ENCODE measurements at regions not wholly inside any gene's neighbourhood (a gene's known extent, or its start where the extent isn't known, plus 50 kb on each side); places are given as distances from the start of the nearest gene placed in this dataset.

DNA sequence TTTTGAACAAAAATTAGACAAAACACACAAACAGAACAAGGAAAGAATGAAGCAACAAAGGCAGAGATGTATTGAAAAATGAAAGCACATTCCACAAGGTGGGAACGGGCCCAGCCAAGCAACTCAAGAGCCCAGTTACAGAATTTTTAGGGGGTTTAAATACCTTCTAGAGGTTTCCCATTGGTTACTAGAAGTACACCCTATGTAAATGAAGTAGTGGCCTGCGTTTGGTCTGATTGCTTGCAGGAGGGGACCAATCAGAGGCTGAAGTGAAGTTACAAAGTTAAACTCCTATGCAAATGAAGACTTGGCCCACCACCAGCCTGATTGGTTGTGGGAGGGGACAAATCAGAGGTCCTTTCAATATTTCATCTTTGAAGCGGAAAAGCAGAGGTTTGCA is 593.7 kb upstream of the MMS22L start:
- Histone ChIP-seq H3K27me3 (ENCODE audit: control insufficient read depth, insufficient read depth, low read length) (no peaks in the 10 kb centered on the region), H3K4me1 (ENCODE audit: control insufficient read depth, insufficient read depth, low read length) (peaks cover 3% of the 10 kb centered on the region), H3K4me3 (ENCODE audit: low read depth, low read length) (no peak overlapping the region), H3K9me3 (ENCODE audit: control insufficient read depth, insufficient read depth, low read length) (no peaks in the 10 kb centered on the region), H3K9ac (ENCODE audit: low read depth, low read length) (no peak overlapping the region), H3K36me3 (ENCODE audit: control insufficient read depth, insufficient read depth, low read length) (no peaks in the 10 kb centered on the region)

DNA sequence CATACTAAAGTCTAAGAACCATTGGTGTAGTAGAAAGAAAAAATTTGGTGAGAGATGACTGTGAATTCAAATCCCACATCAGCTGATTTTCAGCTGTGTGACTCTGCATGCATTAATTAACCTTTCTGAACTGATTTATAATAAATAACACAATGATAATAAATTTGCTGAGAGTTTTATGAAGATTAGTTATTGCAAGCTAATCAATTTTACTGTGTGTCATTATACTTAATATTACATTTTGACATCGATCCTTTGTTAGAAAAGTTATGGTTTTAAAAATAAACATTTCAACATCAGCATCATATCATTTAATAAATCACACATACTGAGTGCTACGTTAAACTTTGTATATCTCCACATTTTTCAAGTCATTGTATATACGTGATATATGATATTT is 599.7 kb upstream of the MMS22L start:
- no peak overlapping the region for H3K9ac ChIP-seq (ENCODE audit: low read depth, low read length)
- no peaks in the 10 kb centered on the region for H3K27me3 ChIP-seq (ENCODE audit: control insufficient read depth, insufficient read depth, low read length)
- no peaks in the 10 kb centered on the region for H3K9me3 ChIP-seq (ENCODE audit: control insufficient read depth, insufficient read depth, low read length)
- H3K4me1 ChIP-seq (ENCODE audit: control insufficient read depth, insufficient read depth, low read length) = peaks cover 9% of the 10 kb centered on the region
- H3K36me3 ChIP-seq (ENCODE audit: control insufficient read depth, insufficient read depth, low read length) = no peaks in the 10 kb centered on the region
- H3K4me3 ChIP-seq (ENCODE audit: low read depth, low read length) = no peak overlapping the region

DNA sequence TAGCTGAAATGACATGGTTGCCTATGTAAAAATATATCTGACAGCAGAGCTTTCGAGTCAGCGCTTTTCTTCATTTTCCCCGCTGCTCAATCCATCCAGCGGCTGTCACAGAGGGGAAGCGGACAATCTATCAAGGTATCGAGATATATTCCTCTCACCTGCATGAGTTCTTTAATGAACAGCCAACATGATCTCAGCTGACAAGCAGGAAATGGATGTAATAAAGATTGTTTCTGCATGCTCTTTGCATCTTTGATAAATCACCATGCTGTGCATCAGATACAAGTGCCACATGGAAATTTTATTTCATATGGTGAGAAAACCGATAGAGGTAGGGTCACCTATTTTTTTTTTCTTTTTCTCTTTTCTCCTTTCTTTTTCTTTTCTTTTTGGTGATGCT is 602.3 kb upstream of the MMS22L start:
- H3K4me3 ChIP-seq (ENCODE audit: low read depth, low read length) = no peak overlapping the region
- H3K36me3 ChIP-seq (ENCODE audit: control insufficient read depth, insufficient read depth, low read length) = no peaks in the 10 kb centered on the region
- H3K9ac ChIP-seq (ENCODE audit: low read depth, low read length) = no peak overlapping the region
- H3K27me3 ChIP-seq (ENCODE audit: control insufficient read depth, insufficient read depth, low read length) = no peaks in the 10 kb centered on the region
- H3K9me3 ChIP-seq (ENCODE audit: control insufficient read depth, insufficient read depth, low read length) = no peaks in the 10 kb centered on the region
- peaks cover 5% of the 10 kb centered on the region for H3K4me1 ChIP-seq (ENCODE audit: control insufficient read depth, insufficient read depth, low read length)

DNA sequence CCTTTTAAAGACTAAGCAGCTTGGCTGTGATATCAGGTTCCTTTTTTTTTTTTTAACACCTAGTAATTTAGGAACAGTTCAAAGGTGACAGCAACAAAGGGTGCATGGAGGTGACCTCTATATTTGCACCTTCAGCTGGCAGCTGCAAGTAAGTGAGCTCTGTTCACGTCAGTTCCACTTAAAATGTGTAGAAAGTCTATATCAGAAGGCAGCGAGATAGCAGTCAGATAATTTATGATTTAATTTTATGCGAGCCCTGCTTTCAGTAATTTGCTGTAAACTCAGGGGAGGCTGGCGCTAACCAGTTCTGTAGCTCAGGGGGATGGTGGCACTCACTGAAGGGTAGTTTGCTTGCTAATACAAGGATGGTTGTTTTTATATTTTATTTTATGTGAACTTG is 602.8 kb upstream of the MMS22L start:
- Histone ChIP-seq H3K4me1 (ENCODE audit: control insufficient read depth, insufficient read depth, low read length) (peaks cover 5% of the 10 kb centered on the region), H3K9me3 (ENCODE audit: control insufficient read depth, insufficient read depth, low read length) (no peaks in the 10 kb centered on the region), H3K9ac (ENCODE audit: low read depth, low read length) (no peak overlapping the region), H3K27me3 (ENCODE audit: control insufficient read depth, insufficient read depth, low read length) (no peaks in the 10 kb centered on the region), H3K4me3 (ENCODE audit: low read depth, low read length) (no peak overlapping the region), H3K36me3 (ENCODE audit: control insufficient read depth, insufficient read depth, low read length) (no peaks in the 10 kb centered on the region)

DNA sequence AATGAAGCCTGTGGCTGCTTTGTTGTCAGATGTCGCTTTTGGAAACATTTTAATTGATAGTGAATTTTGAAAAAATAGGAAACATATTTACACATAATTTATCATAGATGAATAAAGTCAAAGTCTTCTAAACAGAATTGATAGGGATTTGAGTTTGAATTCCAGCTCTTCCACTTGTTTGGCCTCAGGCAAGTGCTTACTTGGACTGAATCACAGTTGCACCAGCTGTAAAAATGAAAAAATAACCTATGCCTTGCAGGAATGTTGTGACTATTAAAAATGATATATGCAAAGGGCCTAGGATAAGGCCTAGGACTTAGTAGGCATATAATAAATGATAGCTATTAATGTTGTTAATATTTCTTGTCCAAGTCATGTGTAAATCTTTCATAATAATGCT is 618.5 kb upstream of the MMS22L start:
- Histone ChIP-seq H3K9ac (ENCODE audit: low read depth, low read length) (no peak overlapping the region), H3K4me3 (ENCODE audit: low read depth, low read length) (no peak overlapping the region), H3K9me3 (ENCODE audit: control insufficient read depth, insufficient read depth, low read length) (no peaks in the 10 kb centered on the region), H3K27me3 (ENCODE audit: control insufficient read depth, insufficient read depth, low read length) (no peaks in the 10 kb centered on the region), H3K4me1 (ENCODE audit: control insufficient read depth, insufficient read depth, low read length) (no peaks in the 10 kb centered on the region), H3K36me3 (ENCODE audit: control insufficient read depth, insufficient read depth, low read length) (no peaks in the 10 kb centered on the region)

DNA sequence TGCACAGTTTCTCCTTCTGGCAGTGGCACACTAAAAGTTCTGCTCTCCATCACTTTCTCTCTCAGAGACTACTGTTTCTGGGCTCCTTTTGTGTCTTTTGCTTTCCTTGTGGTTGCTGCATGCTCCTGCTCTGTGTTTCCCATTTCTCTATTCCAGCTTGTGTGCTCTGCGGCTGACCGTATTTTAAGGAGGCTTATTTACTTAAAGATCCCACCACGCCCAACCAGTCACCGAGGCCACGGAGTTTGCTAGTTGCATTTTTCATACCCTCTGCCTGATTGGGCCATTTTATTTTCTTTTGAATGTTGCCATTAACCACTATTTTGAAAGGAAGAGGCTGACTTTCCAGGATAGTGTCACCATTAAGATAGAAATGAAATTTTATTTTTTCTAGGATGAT is 626.4 kb upstream of the MMS22L start:
- Histone ChIP-seq H3K9ac (ENCODE audit: low read depth, low read length) (no peak overlapping the region), H3K36me3 (ENCODE audit: control insufficient read depth, insufficient read depth, low read length) (no peaks in the 10 kb centered on the region), H3K9me3 (ENCODE audit: control insufficient read depth, insufficient read depth, low read length) (no peaks in the 10 kb centered on the region), H3K4me1 (ENCODE audit: control insufficient read depth, insufficient read depth, low read length) (peaks cover 4% of the 10 kb centered on the region), H3K4me3 (ENCODE audit: low read depth, low read length) (no peak overlapping the region), H3K27me3 (ENCODE audit: control insufficient read depth, insufficient read depth, low read length) (no peaks in the 10 kb centered on the region)

DNA sequence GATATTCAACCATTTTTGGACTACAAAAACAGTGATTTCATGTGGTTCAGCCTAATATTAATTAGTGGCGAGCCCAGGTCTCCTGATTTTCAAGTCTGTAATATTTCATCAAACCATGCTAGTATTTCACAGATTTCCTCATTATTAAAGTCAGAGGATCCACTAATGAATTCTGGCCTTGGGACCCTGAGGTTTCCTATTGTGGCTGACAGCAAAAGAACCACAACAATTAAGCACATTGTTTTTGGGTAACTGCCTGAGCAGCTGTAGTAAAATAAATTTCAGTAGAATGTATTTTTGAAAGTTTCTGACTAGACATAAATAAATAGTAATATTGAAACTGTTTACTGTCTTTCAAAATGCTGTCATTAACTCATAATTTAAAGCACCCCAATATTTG is 630.7 kb upstream of the MMS22L start:
- Histone ChIP-seq H3K9ac (ENCODE audit: low read depth, low read length) (no peak overlapping the region), H3K9me3 (ENCODE audit: control insufficient read depth, insufficient read depth, low read length) (no peaks in the 10 kb centered on the region), H3K27me3 (ENCODE audit: control insufficient read depth, insufficient read depth, low read length) (no peaks in the 10 kb centered on the region), H3K4me1 (ENCODE audit: control insufficient read depth, insufficient read depth, low read length) (peaks cover 29% of the 10 kb centered on the region), H3K4me3 (ENCODE audit: low read depth, low read length) (no peak overlapping the region), H3K36me3 (ENCODE audit: control insufficient read depth, insufficient read depth, low read length) (no peaks in the 10 kb centered on the region)

DNA sequence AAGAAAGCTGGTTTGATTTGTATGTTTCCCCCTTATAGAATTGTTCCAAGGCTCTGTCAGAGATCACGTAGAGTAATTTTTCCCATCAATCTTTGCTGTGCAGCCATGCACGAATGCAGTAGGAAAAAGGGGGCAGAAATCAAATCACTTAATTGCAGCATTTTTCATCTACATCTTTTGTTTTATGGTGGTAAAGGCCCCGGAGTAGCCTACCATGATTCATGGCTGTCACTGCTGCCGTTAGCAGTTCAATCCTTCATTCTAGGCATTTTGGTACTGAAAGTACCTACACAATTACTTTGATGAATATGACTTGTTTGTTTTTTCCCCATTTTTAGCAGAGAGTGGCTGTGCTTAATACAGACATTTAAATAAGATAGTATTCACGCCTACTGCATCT is 631.9 kb upstream of the MMS22L start:
- Histone ChIP-seq H3K36me3 (ENCODE audit: control insufficient read depth, insufficient read depth, low read length) (no peaks in the 10 kb centered on the region), H3K9ac (ENCODE audit: low read depth, low read length) (no peak overlapping the region), H3K9me3 (ENCODE audit: control insufficient read depth, insufficient read depth, low read length) (no peaks in the 10 kb centered on the region), H3K4me1 (ENCODE audit: control insufficient read depth, insufficient read depth, low read length) (peaks cover 34% of the 10 kb centered on the region), H3K27me3 (ENCODE audit: control insufficient read depth, insufficient read depth, low read length) (no peaks in the 10 kb centered on the region), H3K4me3 (ENCODE audit: low read depth, low read length) (no peak overlapping the region)

DNA sequence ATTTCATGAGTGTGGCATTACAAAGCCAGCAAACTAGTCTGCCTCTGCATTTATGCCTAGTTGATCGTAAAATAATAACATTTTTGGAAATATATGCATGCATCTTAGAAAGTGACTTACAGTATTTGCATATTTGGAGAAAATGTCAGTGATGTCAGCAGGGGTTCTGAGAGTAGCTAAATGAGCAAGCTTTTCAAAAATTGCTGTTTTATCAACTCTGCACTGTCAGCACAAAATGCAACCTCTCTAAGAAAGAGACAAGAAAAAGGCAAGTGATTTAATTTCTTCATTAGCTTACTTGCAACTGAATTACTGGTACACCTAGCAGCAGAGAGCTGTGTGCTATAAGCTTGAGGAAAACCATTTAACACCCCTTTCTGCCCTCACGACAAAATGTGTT is 632.5 kb upstream of the MMS22L start:
- Histone ChIP-seq H3K4me1 (ENCODE audit: control insufficient read depth, insufficient read depth, low read length) (peaks cover 34% of the 10 kb centered on the region), H3K4me3 (ENCODE audit: low read depth, low read length) (no peak overlapping the region), H3K9me3 (ENCODE audit: control insufficient read depth, insufficient read depth, low read length) (no peaks in the 10 kb centered on the region), H3K27me3 (ENCODE audit: control insufficient read depth, insufficient read depth, low read length) (no peaks in the 10 kb centered on the region), H3K9ac (ENCODE audit: low read depth, low read length) (no peak overlapping the region), H3K36me3 (ENCODE audit: control insufficient read depth, insufficient read depth, low read length) (no peaks in the 10 kb centered on the region)

DNA sequence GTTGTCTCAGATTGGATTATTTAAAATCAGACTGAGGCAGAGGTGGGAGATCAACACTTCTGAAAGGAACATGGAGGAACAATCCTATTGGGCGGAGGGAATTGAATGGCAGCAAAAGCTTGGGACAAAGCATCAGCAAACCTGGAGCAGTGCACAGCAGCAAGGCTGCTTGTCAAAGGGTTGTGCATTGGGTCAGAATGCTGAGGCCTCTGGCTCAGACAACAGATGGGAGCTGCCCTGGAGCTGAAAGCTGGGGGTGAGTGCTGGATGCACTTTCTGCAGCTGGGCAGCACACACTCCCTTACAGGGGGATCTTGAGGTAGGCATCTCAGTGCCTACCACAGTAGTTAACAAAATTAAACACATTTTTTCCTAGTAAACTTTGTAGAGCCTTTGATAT is 634.4 kb upstream of the MMS22L start:
- Histone ChIP-seq H3K9ac (ENCODE audit: low read depth, low read length) (no peak overlapping the region), H3K9me3 (ENCODE audit: control insufficient read depth, insufficient read depth, low read length) (no peaks in the 10 kb centered on the region), H3K27me3 (ENCODE audit: control insufficient read depth, insufficient read depth, low read length) (no peaks in the 10 kb centered on the region), H3K4me1 (ENCODE audit: control insufficient read depth, insufficient read depth, low read length) (peaks cover 34% of the 10 kb centered on the region), H3K4me3 (ENCODE audit: low read depth, low read length) (no peak overlapping the region), H3K36me3 (ENCODE audit: control insufficient read depth, insufficient read depth, low read length) (no peaks in the 10 kb centered on the region)

DNA sequence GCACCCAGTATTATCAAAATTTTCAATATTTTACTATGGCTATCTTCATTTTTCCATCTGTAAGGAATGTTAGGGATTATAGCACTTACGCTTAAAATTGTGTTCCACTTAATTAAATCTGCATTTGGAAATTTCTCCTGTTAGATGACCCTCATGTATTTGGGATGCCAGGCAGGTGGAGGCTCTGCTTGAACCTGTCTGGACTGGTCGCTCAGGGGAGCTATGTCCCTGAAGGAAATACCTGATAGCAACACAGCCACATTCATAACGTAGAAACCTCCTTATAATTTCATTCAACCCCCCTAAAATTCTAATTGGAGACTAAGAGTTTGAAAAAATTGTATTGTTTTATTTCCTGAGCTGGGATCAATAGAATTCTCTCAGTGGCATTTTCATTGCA is 636.0 kb upstream of the MMS22L start:
- H3K36me3 ChIP-seq (ENCODE audit: control insufficient read depth, insufficient read depth, low read length) = no peaks in the 10 kb centered on the region
- H3K9me3 ChIP-seq (ENCODE audit: control insufficient read depth, insufficient read depth, low read length) = no peaks in the 10 kb centered on the region
- H3K9ac ChIP-seq (ENCODE audit: low read depth, low read length) = no peak overlapping the region
- H3K4me1 ChIP-seq (ENCODE audit: control insufficient read depth, insufficient read depth, low read length) = peaks cover 32% of the 10 kb centered on the region
- H3K27me3 ChIP-seq (ENCODE audit: control insufficient read depth, insufficient read depth, low read length) = no peaks in the 10 kb centered on the region
- H3K4me3 ChIP-seq (ENCODE audit: low read depth, low read length) = no peak overlapping the region

DNA sequence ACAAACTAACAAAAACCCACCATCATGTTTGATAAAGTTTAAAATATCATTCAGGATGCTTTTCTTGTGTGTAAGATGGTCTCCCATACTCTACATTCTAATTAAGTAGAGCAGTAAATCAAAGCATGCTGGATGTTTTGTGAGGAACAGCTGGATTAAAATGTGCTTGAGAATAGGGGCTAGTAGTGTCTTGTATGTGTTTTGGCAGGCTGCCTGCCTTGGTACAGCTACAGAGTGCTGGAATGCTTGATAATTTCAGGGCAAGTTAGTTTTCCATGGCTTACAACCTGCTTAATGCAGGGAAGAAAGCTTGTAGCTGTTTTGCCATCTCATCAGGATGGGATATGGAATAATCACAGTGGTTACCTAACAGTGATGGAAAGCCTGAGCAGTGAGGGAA is 636.6 kb upstream of the MMS22L start:
- Histone ChIP-seq H3K4me3 (ENCODE audit: low read depth, low read length) (no peak overlapping the region), H3K4me1 (ENCODE audit: control insufficient read depth, insufficient read depth, low read length) (peaks cover 31% of the 10 kb centered on the region), H3K27me3 (ENCODE audit: control insufficient read depth, insufficient read depth, low read length) (no peaks in the 10 kb centered on the region), H3K36me3 (ENCODE audit: control insufficient read depth, insufficient read depth, low read length) (no peaks in the 10 kb centered on the region), H3K9me3 (ENCODE audit: control insufficient read depth, insufficient read depth, low read length) (no peaks in the 10 kb centered on the region), H3K9ac (ENCODE audit: low read depth, low read length) (no peak overlapping the region)

DNA sequence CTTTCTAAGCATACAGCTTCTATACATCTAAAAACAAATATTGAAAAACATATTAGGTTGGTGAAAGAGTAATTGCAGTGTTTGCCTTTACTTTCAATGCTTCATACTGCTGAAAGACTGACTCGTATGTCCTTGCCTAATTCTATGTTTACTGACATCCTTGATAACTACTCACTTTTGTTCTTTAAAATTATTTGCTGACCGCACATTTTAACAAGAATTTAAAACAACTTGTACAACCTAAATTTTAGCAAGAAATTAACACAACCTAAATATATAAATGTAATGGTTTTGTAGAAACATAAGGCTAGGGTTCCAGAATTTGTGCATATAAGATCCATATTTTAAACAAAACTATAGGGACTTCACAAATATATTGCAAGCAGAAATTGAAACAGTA is 640.2 kb upstream of the MMS22L start:
- Histone ChIP-seq H3K27me3 (ENCODE audit: control insufficient read depth, insufficient read depth, low read length) (no peaks in the 10 kb centered on the region), H3K36me3 (ENCODE audit: control insufficient read depth, insufficient read depth, low read length) (no peaks in the 10 kb centered on the region), H3K4me3 (ENCODE audit: low read depth, low read length) (no peak overlapping the region), H3K4me1 (ENCODE audit: control insufficient read depth, insufficient read depth, low read length) (peaks cover 8% of the 10 kb centered on the region), H3K9ac (ENCODE audit: low read depth, low read length) (no peak overlapping the region), H3K9me3 (ENCODE audit: control insufficient read depth, insufficient read depth, low read length) (no peaks in the 10 kb centered on the region)
